ENCODE measurements at regions not wholly inside any gene's neighbourhood (a gene's known extent, or its start where the extent isn't known, plus 50 kb on each side); places are given as distances from the start of the nearest gene placed in this dataset.

- H3K4me2 ChIP-seq (ENCODE audit: low read length): no peak overlapping the region
- no peak overlapping the region for H3K27ac ChIP-seq (ENCODE audit: low read depth, low read length)
- H3K36me3 ChIP-seq (ENCODE audit: control insufficient read depth, low read length): no peaks in the 10 kb centered on the region
- no peak for TF ChIP-seq CTCF (IDR thresholded peaks at IDR 0.05; ENCODE audit: low read depth, low read length, poor library complexity, severe bottlenecking)
- H3K4me3 ChIP-seq (ENCODE audit: low read length): no peak overlapping the region
- H3K9me2 ChIP-seq (replicated peaks; ENCODE audit: control insufficient read depth, low read length): no peaks in the 10 kb centered on the region
- H3K9me3 ChIP-seq (ENCODE audit: control insufficient read depth, insufficient read depth, low read length): no peaks in the 10 kb centered on the region
- no peaks in the 10 kb centered on the region for H4K20me1 ChIP-seq (ENCODE audit: control insufficient read depth, insufficient read depth, low read depth, low read length)
- no peaks in the 10 kb centered on the region for H3K27me3 ChIP-seq (ENCODE audit: control insufficient read depth, low read length)
- H3K4me1 ChIP-seq (ENCODE audit: control insufficient read depth, low read length): no peaks in the 10 kb centered on the region
- H3F3A ChIP-seq (ENCODE audit: control insufficient read depth, insufficient read depth): no peaks in the 10 kb centered on the region
- no peaks in the 10 kb centered on the region for H3K79me2 ChIP-seq (ENCODE audit: control insufficient read depth, low read length)
Measured at GRCh38 chr6:85137865-85138264, 312.0 kb upstream of the NT5E start.

- no peak overlapping the region for H3K27ac ChIP-seq (ENCODE audit: low read depth, low read length)
- TF ChIP-seq EZH2phosphoT487 (IDR thresholded peaks at IDR 0.05; ENCODE audit: borderline replicate concordance, low read length) (no peak), CTCF (IDR thresholded peaks at IDR 0.05; ENCODE audit: low read depth, low read length, poor library complexity, severe bottlenecking) (no peak)
- H3K27me3 ChIP-seq (ENCODE audit: control insufficient read depth, low read length): no peaks in the 10 kb centered on the region
- H3K9me3 ChIP-seq (ENCODE audit: control insufficient read depth, insufficient read depth, low read length): no peaks in the 10 kb centered on the region
- no peaks in the 10 kb centered on the region for H3F3A ChIP-seq (ENCODE audit: control insufficient read depth, insufficient read depth)
- no peak overlapping the region for H3K4me2 ChIP-seq (ENCODE audit: low read length)
- no peaks in the 10 kb centered on the region for H3K36me3 ChIP-seq (ENCODE audit: control insufficient read depth, low read length)
- no peaks in the 10 kb centered on the region for H4K20me1 ChIP-seq (ENCODE audit: control insufficient read depth, insufficient read depth, low read depth, low read length)
- H3K9me2 ChIP-seq (replicated peaks; ENCODE audit: control insufficient read depth, low read length): no peaks in the 10 kb centered on the region
- no peaks in the 10 kb centered on the region for H3K79me2 ChIP-seq (ENCODE audit: control insufficient read depth, low read length)
- no peaks in the 10 kb centered on the region for H3K4me1 ChIP-seq (ENCODE audit: control insufficient read depth, low read length)
- no peak overlapping the region for H3K4me3 ChIP-seq (ENCODE audit: low read length)
Measured at GRCh38 chr6:85136310-85136709, 313.6 kb upstream of the NT5E start.

- Histone ChIP-seq H3K9me2 (replicated peaks; ENCODE audit: control insufficient read depth, low read length) (no peaks in the 10 kb centered on the region), H3K4me3 (ENCODE audit: low read length) (no peak overlapping the region), H4K20me1 (ENCODE audit: control insufficient read depth, insufficient read depth, low read depth, low read length) (no peaks in the 10 kb centered on the region), H3K4me1 (ENCODE audit: control insufficient read depth, low read length) (no peaks in the 10 kb centered on the region), H3K9me3 (ENCODE audit: control insufficient read depth, insufficient read depth, low read length) (no peaks in the 10 kb centered on the region), H3K4me2 (ENCODE audit: low read length) (no peak overlapping the region), H3F3A (ENCODE audit: control insufficient read depth, insufficient read depth) (no peaks in the 10 kb centered on the region), H3K27ac (ENCODE audit: low read depth, low read length) (no peak overlapping the region), H3K27me3 (ENCODE audit: control insufficient read depth, low read length) (no peaks in the 10 kb centered on the region), H3K36me3 (ENCODE audit: control insufficient read depth, low read length) (no peaks in the 10 kb centered on the region), H3K79me2 (ENCODE audit: control insufficient read depth, low read length) (no peaks in the 10 kb centered on the region)
- TF ChIP-seq EZH2phosphoT487 (IDR thresholded peaks at IDR 0.05; ENCODE audit: borderline replicate concordance, low read length): no peak
Measured at GRCh38 chr6:85135376-85136094, 314.3 kb upstream of the NT5E start.

- Histone ChIP-seq H3K27ac (ENCODE audit: low read depth, low read length) (no peak overlapping the region), H3K4me1 (ENCODE audit: control insufficient read depth, low read length) (no peaks in the 10 kb centered on the region), H3K27me3 (ENCODE audit: control insufficient read depth, low read length) (no peaks in the 10 kb centered on the region), H3F3A (ENCODE audit: control insufficient read depth, insufficient read depth) (no peaks in the 10 kb centered on the region), H3K4me3 (ENCODE audit: low read length) (no peak overlapping the region), H3K9me2 (replicated peaks; ENCODE audit: control insufficient read depth, low read length) (no peaks in the 10 kb centered on the region), H3K4me2 (ENCODE audit: low read length) (no peak overlapping the region), H4K20me1 (ENCODE audit: control insufficient read depth, insufficient read depth, low read depth, low read length) (no peaks in the 10 kb centered on the region), H3K36me3 (ENCODE audit: control insufficient read depth, low read length) (no peaks in the 10 kb centered on the region), H3K9me3 (ENCODE audit: control insufficient read depth, insufficient read depth, low read length) (no peaks in the 10 kb centered on the region), H3K79me2 (ENCODE audit: control insufficient read depth, low read length) (no peaks in the 10 kb centered on the region)
- no peak for TF ChIP-seq CTCF (IDR thresholded peaks at IDR 0.05; ENCODE audit: low read depth, low read length, poor library complexity, severe bottlenecking)
- no peak for TF ChIP-seq EZH2phosphoT487 (IDR thresholded peaks at IDR 0.05; ENCODE audit: borderline replicate concordance, low read length)
Measured at GRCh38 chr6:85134172-85134571, 315.7 kb upstream of the NT5E start.

All from DOHH2 (cell line).